ENCODE measurements at regions not wholly inside any gene's neighbourhood (a gene's known extent, or its start where the extent isn't known, plus 50 kb on each side); places are given as distances from the start of the nearest gene placed in this dataset.

DNA sequence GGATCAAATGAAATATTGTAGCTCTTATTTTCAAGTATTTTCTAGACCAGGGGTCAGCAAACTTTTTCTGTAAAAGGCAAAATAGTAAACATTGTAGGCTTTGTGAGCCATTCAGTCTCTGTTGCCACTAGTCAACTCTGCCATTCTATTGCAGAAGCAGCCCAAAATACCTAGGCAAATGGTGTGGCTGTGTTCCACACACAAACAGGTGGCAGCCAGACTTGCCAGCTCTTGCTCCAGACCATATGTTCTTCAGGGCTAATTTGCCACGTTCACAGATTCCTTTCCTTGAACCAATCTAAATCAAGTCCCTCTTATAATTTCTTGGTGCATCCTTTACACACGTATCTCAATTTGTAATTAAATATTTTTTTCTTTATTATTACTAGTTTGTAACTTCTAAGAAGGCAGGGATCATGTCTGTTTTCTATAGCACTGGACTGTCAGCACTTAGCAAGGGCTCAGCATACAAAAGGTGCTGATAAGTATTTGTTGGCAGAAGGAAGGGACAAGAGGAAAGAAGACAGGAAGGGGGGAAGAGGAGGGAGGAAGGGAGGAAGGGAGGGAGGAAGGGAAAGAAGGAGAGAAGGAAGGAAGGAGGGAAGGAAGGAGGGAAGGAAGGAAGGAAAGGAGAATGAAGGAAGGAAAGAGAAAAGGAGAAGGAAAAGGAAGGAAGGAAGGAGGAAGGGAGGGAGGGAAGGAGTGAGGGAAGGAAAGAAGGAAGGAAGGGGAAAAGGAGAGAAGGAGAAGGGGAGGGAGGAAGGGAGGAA is 106.5 kb upstream of the EDEM3 start:
- TF ChIP-seq EZH2 (IDR thresholded peaks at IDR 0.05; ENCODE audit: low read depth), result no peak
- TF ChIP-seq, protein P1, sequence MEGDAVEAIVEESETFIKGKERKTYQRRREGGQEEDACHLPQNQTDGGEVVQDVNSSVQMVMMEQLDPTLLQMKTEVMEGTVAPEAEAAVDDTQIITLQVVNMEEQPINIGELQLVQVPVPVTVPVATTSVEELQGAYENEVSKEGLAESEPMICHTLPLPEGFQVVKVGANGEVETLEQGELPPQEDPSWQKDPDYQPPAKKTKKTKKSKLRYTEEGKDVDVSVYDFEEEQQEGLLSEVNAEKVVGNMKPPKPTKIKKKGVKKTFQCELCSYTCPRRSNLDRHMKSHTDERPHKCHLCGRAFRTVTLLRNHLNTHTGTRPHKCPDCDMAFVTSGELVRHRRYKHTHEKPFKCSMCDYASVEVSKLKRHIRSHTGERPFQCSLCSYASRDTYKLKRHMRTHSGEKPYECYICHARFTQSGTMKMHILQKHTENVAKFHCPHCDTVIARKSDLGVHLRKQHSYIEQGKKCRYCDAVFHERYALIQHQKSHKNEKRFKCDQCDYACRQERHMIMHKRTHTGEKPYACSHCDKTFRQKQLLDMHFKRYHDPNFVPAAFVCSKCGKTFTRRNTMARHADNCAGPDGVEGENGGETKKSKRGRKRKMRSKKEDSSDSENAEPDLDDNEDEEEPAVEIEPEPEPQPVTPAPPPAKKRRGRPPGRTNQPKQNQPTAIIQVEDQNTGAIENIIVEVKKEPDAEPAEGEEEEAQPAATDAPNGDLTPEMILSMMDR (conservative IDR thresholded peaks at IDR 0.05), result no peak

Measured in PC-9 (cell line).